ENCODE measurements at regions not wholly inside any gene's neighbourhood (a gene's known extent, or its start where the extent isn't known, plus 50 kb on each side); places are given as distances from the start of the nearest gene placed in this dataset.

- no peak for TF ChIP-seq ATF6 (CRISPR knock-in tag; IDR thresholded peaks at IDR 0.05)
- TF ChIP-seq NR1H2 (CRISPR knock-in tag; IDR thresholded peaks at IDR 0.05) = no peak
Measured at GRCh38 chrX:26032111-26032912, 105.8 kb upstream of the MAGEB18 start (continued).

GRCh38 chrX:26037367-26037766, 100.8 kb upstream of the MAGEB18 start:
- in situ Hi-C loops (cut with MboI) = no loop called here
- ChIA-PET CTCF (ENCODE audit: low intra/inter-chr PET ratio) (no interaction called here), POLR2A (no interaction called here)
- 4% methylated on average over 3 of the region's 3 CpGs for WGBS (ENCODE audit: insufficient coverage, low coverage, missing lambda C conversion rate)
- H3K36me3 ChIP-seq (ENCODE audit: control insufficient read depth, insufficient read depth, low read length) = no peaks in the 10 kb centered on the region
- no peak overlapping the region for H2AFZ ChIP-seq (ENCODE audit: low read depth, low read length)
- H3K4me2 ChIP-seq (ENCODE audit: insufficient read depth, low read length) = no peak overlapping the region
- H3K9ac ChIP-seq (ENCODE audit: insufficient read depth in 1 of 2, low read depth in 2 of 2, low read length in 2 of 2) = no peak overlapping the region
- H3K4me1 ChIP-seq (replicated peaks in 1 of 2; ENCODE audit: control insufficient read depth in 2 of 2, insufficient read depth in 2 of 2, low read length in 2 of 2) = no peaks in the 10 kb centered on the region
- ATAC-seq = no peak
- no peak for FAIRE-seq
- intact Hi-C loops (cut with micrococcal nuclease) = no loop called here
- no peaks in the 10 kb centered on the region for H3K9me3 ChIP-seq (replicated peaks; ENCODE audit: control insufficient read depth, insufficient read depth, low read depth, low read length)
- H4K20me1 ChIP-seq (replicated peaks; ENCODE audit: control insufficient read depth, insufficient read depth, low read length) = no peaks in the 10 kb centered on the region
- no peaks in the 10 kb centered on the region for H3K79me2 ChIP-seq (ENCODE audit: control insufficient read depth, insufficient read depth, low read length)
- no peaks in the 10 kb centered on the region for H3K27me3 ChIP-seq (ENCODE audit: control insufficient read depth in 2 of 2, insufficient read depth in 2 of 2, low read length in 2 of 2)
- H3K4me3 ChIP-seq = no peak overlapping the region
- no peak for DNase-seq (ENCODE audit: extremely low read depth in 1 of 4, low spot score in 3 of 4)
- H3K27ac ChIP-seq (ENCODE audit: extremely low read depth, low read depth, low read length) = no peak overlapping the region
- H3K9me1 ChIP-seq (ENCODE audit: control insufficient read depth, insufficient read depth, low read length) = no peaks in the 10 kb centered on the region
- no TSS peak for BruUV-seq (replicated peaks)
- no peak for TF ChIP-seq JUNB (CRISPR knock-in tag; conservative IDR thresholded peaks at IDR 0.05)
- TF ChIP-seq NEUROD1 (IDR thresholded peaks at IDR 0.05; ENCODE audit: borderline replicate concordance, low read depth, low read length, partially characterized antibody) = no peak
- TF ChIP-seq BDP1 (IDR thresholded peaks at IDR 0.05; ENCODE audit: insufficient read depth, insufficient read length) = no peak
- TF ChIP-seq ZNF586 (CRISPR knock-in tag; conservative IDR thresholded peaks at IDR 0.05) = no peak
- no peak for TF ChIP-seq NUFIP1 (IDR thresholded peaks at IDR 0.05; ENCODE audit: partially characterized antibody)
- no peak for TF ChIP-seq ZNF232 (CRISPR knock-in tag; IDR thresholded peaks at IDR 0.05)
- TF ChIP-seq COPS2 (conservative IDR thresholded peaks at IDR 0.05) = no peak
- no peak for TF ChIP-seq PML (IDR thresholded peaks at IDR 0.05; ENCODE audit: low read length)
- no peak for TF ChIP-seq NRF1 (conservative IDR thresholded peaks at IDR 0.05 in 1 of 2, IDR thresholded peaks at IDR 0.05 in 1 of 2)
- TF ChIP-seq POLR2G (IDR thresholded peaks at IDR 0.05; ENCODE audit: low read depth, low read length) = no peak
- TF ChIP-seq TCF3 (CRISPR knock-in tag; IDR thresholded peaks at IDR 0.05) = no peak
- TF ChIP-seq MCM7 (IDR thresholded peaks at IDR 0.05) = no peak
- TF ChIP-seq, protein P1, sequence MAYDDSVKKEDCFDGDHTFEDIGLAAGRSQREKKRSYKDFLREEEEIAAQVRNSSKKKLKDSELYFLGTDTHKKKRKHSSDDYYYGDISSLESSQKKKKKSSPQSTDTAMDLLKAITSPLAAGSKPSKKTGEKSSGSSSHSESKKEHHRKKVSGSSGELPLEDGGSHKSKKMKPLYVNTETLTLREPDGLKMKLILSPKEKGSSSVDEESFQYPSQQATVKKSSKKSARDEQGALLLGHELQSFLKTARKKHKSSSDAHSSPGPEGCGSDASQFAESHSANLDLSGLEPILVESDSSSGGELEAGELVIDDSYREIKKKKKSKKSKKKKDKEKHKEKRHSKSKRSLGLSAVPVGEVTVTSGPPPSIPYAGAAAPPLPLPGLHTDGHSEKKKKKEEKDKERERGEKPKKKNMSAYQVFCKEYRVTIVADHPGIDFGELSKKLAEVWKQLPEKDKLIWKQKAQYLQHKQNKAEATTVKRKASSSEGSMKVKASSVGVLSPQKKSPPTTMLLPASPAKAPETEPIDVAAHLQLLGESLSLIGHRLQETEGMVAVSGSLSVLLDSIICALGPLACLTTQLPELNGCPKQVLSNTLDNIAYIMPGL (CRISPR knock-in tag; IDR thresholded peaks at IDR 0.05) = no peak
- no peak for TF ChIP-seq DLX4 (CRISPR knock-in tag; IDR thresholded peaks at IDR 0.05)
- no peak for TF ChIP-seq ETV5 (CRISPR knock-in tag; IDR thresholded peaks at IDR 0.05; ENCODE audit: low read depth)

Data from K562 (cell line).